H1 (cell line): ENCODE measurements at regions not wholly inside any gene's neighbourhood (a gene's known extent, or its start where the extent isn't known, plus 50 kb on each side); places are given as distances from the start of the nearest gene placed in this dataset.

Source experiments
- CTCF ChIP-seq, 3 experiments: IDR thresholded peaks; 1 replicate in 2 of 3; 2 replicates in 1 of 3; pipeline versions ENCODE4 v1.5.1 to v1.6.1; 2011; ENCODE audit warnings: low read length in 3 of 3, mild to moderate bottlenecking in 3 of 3, inconsistent platforms in 2 of 3, low read depth in 1 of 3, moderate library complexity in 1 of 3; ENCODE audit not compliant: insufficient read depth in 1 of 3; ENCODE audit errors: control extremely low read depth in 1 of 3
- EP300 ChIP-seq, 2 experiments: IDR thresholded peaks; 1 replicate in 1 of 2; 2 replicates in 1 of 2; pipeline ENCODE4 v1.6.1; 2011 to 2012; ENCODE audit warnings: low read depth in 2 of 2, low read length in 2 of 2, mild to moderate bottlenecking in 2 of 2, borderline replicate concordance in 1 of 2, inconsistent platforms in 1 of 2, moderate library complexity in 1 of 2
- YY1 ChIP-seq: IDR thresholded peaks from 2 replicates; pipeline ENCODE4 v1.6.1; 2011; ENCODE audit warnings: low read depth, mild to moderate bottlenecking, low read length

GRCh38 chr1:198915327-198916231 lies 276.7 kb downstream of the PTPRC start:
- no peak for TF ChIP-seq CTCF (IDR thresholded peaks at IDR 0.05; ENCODE audit: control extremely low read depth in 1 of 3, insufficient read depth in 1 of 3, low read depth in 1 of 3, low read length in 3 of 3)
- TF ChIP-seq EP300 (IDR thresholded peaks at IDR 0.05; ENCODE audit: borderline replicate concordance in 1 of 2, low read depth in 2 of 2, low read length in 2 of 2), result no peak
- TF ChIP-seq YY1, result no peak
